Anterior cingulate cortex (tissue), 58 donors: ENCODE measurements at regions not wholly inside any gene's neighbourhood (a gene's known extent, or its start where the extent isn't known, plus 50 kb on each side); places are given as distances from the start of the nearest gene placed in this dataset.
"Not testable (repeated sequence)": the region's sequence is repeated elsewhere in the genome, so short reads cannot be mapped to it uniquely, and the experiment has no call there.

Source experiments
- DNase-seq, 58 donors: peaks; one replicate each; lab custom pipeline; 2025; lab: John Stamatoyannopoulos, UW

DNA sequence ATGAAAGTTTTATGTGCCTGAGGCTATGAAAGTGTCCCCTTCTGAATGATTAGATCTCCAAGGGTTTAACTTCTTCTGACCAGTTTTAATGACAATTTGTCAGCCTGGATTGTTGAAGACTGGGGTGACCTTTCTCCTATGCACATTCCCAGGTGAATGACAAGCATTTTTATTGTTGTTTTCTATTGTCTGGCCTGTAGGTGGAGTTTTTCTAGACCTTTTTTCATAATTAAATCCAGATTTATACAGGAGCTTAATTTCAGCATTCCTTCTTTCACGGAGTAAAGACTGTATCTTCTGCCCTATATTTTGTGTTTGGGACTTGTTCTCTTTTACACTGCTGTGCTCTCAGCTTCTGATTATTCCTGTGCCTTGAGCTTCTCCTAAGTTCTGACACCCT, 125.0 kb upstream of the FAR2 start:
- no peak for DNase-seq

DNA sequence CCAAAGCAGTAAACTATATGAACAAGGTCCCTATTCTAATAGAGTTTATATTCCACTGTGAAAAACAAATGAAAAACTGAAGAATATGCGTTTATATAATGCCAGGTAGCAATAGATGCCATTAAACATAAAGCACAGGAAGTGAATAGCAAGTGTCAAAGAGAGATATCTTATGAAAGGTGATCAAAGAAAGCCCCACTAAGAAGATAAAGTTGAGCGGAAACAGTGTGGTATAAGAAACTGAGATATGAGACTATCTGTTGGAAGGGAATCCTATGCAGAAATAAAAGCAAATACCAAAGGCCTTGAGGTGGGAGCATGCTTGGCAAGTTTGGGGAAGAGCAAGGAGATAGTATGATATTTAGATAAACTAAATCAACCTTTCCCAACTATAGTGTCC, 123.1 kb upstream of the FAR2 start:
- DNase-seq = no peak

- DNase-seq = no peak
Measured at GRCh38 chr12:29026419-29026818, 122.7 kb upstream of the FAR2 start.

GRCh38 chr12:29029484-29029883, 119.6 kb upstream of the FAR2 start:
- DNase-seq = not testable (repeated sequence)

DNA sequence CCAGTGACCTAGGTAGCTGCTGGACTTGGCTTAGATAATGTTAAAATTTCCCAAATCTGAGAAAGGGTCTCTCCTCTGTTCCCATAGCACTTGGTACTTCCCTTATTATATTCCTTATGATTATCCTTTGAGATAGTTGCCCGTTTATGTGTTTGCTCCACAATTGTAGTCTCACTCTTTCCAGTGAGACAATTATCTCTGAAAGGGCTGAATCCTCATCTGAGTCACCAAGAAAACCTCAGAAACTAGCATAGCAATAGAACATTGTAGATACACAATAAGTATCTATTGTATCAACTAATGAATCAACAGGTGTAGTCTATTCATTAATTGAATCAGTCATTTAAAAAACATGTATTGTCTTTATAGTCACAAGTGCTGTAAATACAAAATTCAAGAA, 119.1 kb upstream of the FAR2 start:
- no peak for DNase-seq

GRCh38 chr12:29032446-29032845, 116.6 kb upstream of the FAR2 start:
- DNase-seq = no peak

- DNase-seq = no peak
Measured at GRCh38 chr12:29033519-29033918, 115.6 kb upstream of the FAR2 start.

GRCh38 chr12:29035112-29035511, 114.0 kb upstream of the FAR2 start:
- no peak for DNase-seq

GRCh38 chr12:29039013-29039412, 110.1 kb upstream of the FAR2 start:
- DNase-seq = no peak

GRCh38 chr12:29041621-29042020, 107.5 kb upstream of the FAR2 start:
- no peak for DNase-seq

- DNase-seq = no peak
Measured at GRCh38 chr12:29043069-29043468, 106.0 kb upstream of the FAR2 start.

- no peak for DNase-seq
Measured at GRCh38 chr12:29044799-29045198, 104.3 kb upstream of the FAR2 start.

- DNase-seq = no peak
Measured at GRCh38 chr12:29048787-29049186, 100.3 kb upstream of the FAR2 start.

DNA sequence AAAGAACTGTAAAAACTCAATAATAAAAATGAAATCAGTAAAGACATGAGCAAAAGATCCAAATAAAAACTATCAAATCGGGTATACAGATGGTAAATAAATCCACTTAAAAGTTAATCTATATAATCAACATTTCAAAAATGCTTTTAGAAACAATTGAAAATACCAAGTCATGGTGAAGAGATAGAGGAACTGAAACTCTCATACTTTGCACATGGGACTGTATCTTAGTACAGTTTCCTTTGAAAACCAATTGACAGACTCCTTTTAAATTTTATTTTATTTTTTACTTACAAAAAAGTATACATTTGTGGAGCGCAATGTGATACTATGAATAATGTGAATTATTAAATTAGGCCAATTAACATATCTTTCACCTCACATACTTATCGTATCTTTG, 98.6 kb upstream of the FAR2 start:
- no peak for DNase-seq

- no peak for DNase-seq
Measured at GRCh38 chr12:29051221-29051620, 97.9 kb upstream of the FAR2 start.

DNA sequence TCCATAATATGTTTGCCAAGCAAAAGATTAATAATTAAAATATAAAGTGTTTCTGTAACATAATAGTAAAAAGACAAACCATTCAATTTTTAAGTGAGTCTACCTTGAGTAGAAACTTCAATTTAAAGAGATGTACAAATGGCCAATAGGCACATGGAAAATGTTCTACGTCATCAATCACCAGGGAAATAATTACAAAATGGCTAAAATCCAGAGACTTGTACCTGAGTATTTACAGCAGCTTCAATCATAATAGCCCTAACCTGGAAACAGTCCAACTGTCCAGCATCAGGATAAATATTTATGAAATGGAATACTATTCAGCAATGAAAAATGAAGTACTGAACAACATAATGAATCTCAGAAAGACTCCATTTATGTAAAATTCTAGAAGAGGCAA, 95.5 kb upstream of the FAR2 start:
- DNase-seq = no peak

DNA sequence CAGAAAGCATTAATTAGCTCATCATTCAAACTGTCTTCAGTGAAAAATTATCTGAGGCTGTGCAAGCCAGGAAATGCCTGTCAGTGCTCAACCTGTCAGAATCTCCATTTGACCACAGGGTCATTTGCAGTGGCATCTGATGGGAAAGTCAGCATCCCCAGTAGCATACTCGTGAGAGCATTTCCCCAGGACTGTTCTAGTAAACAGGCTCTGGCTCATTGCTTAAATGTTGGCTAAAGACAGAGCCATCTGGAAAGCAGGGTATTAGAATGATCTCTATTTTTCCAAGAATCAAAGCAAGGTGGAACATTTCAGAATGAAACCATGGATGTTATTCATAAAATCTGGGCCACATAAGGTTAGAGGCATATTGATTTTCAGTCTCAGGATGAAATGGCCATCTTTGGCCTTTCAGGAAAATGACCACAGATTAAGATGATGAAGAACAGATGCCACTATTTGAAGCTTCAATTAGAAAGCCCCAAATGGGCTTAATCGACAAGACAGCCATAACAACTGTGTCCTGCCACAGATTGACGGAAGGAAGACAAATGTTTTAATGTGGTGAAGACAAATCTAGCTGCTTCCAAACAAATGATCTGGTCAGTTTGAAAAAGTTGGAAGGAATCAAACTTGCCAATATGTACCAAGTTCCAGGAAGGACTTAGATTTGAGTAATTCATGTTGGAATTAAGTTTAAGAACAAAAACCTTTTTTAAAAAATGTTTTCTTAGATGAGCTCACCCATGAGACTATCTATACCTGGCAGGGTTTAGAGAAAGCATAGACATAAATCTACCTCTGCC, 94.0 kb upstream of the FAR2 start:
- no peak for DNase-seq

DNA sequence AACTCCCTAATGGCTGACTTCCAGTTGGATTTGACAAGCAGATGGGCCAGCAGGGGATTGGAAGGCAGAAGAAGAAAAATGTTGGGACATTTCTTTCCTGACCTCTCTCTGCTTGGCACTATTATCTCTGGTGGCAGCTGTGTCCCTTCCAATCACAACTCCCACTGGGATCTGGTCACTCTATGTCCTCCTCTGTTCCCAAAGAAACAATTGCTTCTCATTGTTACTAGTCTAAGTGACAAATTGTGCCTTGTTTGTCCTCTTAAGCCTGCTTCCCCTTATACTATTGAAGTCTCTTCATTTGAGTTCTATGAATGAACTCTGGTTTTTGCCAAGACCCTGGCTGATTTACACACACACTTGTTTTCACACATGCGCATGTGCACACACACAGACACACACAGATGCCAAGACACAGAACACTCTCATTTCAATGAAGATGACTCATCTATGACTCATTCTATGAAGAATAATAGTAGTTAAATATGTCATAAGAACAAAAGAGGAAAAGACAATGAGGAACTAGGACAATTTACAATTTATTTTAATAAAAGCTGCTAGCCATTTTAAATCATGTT, 83.0 kb upstream of the FAR2 start:
- DNase-seq = peak in 48 of 58 donors; percentile 10 to 96 (median 66)

GRCh38 chr12:29067430-29067829, 81.6 kb upstream of the FAR2 start:
- DNase-seq = peak in 2 of 58 donors; percentile 5 to 21

DNA sequence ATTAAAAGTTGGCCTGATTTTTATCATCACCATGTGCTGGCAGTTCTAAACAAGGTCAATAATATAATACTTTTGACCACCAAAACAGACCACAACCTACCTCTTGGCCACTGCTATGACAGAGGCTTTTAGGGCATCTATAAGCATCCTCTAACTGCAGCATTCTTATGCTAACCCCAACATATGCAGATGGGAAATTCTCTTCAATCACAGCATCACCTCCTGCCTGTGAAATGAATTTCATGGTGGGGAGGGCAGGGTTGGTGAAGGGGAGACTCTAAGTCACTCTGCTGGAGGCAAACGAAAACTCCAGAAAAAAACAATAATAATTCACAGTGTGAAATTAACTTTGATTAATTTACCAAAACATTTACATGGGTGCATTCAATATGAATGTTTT, 78.8 kb upstream of the FAR2 start:
- DNase-seq = peak in 1 of 58 donors; percentile 1

DNA sequence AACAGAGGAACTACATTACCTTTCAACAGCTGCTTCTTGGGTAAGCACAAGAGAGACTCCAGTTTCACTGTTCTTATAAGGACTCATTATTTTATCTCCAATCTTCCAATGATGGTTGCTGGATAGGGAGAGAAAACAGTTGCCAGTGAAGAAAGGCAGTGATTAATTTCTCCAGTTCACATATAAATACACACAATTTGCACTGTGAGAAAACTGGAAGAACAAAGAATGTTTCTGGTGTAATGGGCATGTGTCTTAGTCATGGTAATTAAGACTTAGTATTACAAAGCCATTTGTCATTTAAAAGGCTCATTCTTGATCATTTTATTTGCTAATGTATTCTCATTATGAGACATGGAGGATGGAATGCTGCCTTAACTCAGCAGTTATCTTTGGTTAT, 78.0 kb upstream of the FAR2 start:
- DNase-seq = no peak

- no peak for DNase-seq
Measured at GRCh38 chr12:29072631-29073030, 76.4 kb upstream of the FAR2 start.
